SU-DHL-6 (cell line): ENCODE measurements at regions not wholly inside any gene's neighbourhood (a gene's known extent, or its start where the extent isn't known, plus 50 kb on each side); places are given as distances from the start of the nearest gene placed in this dataset.

Source experiments
- EZH2phosphoT487 ChIP-seq: fragments of 200-600 bp; sonication (generic), shearing (Covaris generic); conservative IDR thresholded peaks from 2 replicates; pipeline ENCODE4 v1.6.1; 2018; ENCODE audit warnings: mild to moderate bottlenecking, antibody characterized with exemption, low read length, moderate library complexity, mixed read lengths
- TF ChIP-seq, protein P1 (sequence below): fragments of 200-600 bp; sonication (generic); IDR thresholded peaks from one replicate; pipeline ENCODE4 v1.5.1; 2017; ENCODE audit warnings: antibody characterized with exemption, mild to moderate bottlenecking, low read length, moderate library complexity; ENCODE audit not compliant: insufficient read depth, poor library complexity, severe bottlenecking

- TF ChIP-seq EZH2phosphoT487, result no peak
- TF ChIP-seq, protein P1, sequence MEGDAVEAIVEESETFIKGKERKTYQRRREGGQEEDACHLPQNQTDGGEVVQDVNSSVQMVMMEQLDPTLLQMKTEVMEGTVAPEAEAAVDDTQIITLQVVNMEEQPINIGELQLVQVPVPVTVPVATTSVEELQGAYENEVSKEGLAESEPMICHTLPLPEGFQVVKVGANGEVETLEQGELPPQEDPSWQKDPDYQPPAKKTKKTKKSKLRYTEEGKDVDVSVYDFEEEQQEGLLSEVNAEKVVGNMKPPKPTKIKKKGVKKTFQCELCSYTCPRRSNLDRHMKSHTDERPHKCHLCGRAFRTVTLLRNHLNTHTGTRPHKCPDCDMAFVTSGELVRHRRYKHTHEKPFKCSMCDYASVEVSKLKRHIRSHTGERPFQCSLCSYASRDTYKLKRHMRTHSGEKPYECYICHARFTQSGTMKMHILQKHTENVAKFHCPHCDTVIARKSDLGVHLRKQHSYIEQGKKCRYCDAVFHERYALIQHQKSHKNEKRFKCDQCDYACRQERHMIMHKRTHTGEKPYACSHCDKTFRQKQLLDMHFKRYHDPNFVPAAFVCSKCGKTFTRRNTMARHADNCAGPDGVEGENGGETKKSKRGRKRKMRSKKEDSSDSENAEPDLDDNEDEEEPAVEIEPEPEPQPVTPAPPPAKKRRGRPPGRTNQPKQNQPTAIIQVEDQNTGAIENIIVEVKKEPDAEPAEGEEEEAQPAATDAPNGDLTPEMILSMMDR, result no peak
Observed at GRCh38 chr4:125832161-125832560, 517.4 kb downstream of the FAT4 start.
